Endothelial cell of umbilical vein (primary cell): ENCODE measurements at regions not wholly inside any gene's neighbourhood (a gene's known extent, or its start where the extent isn't known, plus 50 kb on each side); places are given as distances from the start of the nearest gene placed in this dataset.

ENCODE experiments used
- BruUV-seq: library from RNA; stranded (reverse); fragments of 400-500 nt; replicated peaks from 2 replicates; lab custom pipeline; 2021; lab: Mats Ljungman, UMichigan
- CTCF ChIA-PET: fragments of 300-600, 350-600 bp; sonication (Branson Sonifier 250); formaldehyde crosslinking; loops from one replicate; lab custom pipeline; 2021; ENCODE audit warnings: antibody characterized with exemption, inconsistent platforms; lab: Charles Lee
- POLR2A ChIA-PET: fragments of 300-600, 350-600 bp; sonication (Branson Sonifier 250); formaldehyde crosslinking; loops from one replicate; lab custom pipeline; 2021; ENCODE audit warnings: antibody characterized with exemption, inconsistent platforms; lab: Charles Lee
- DNase-seq: peaks from one replicate; pipeline ENCODE4 v3.0.0-alpha.2; 2011; ENCODE audit warnings: low read depth, low spot score
- FAIRE-seq: peaks from 2 replicates; lab custom pipeline; 2011; peaks lifted over from hg19 to GRCh38; lab: Jason Lieb, UNC
- H2AFZ ChIP-seq: 2 replicates; pipeline ENCODE4 v1.6.0; 2012; ENCODE audit warnings: low read depth, low read length, control low read depth, inconsistent platforms
- H3K27ac ChIP-seq: 2 replicates; pipeline ENCODE4 v1.5.1; 2011; ENCODE audit warnings: low read depth, mild to moderate bottlenecking, control low read depth, low read length, moderate library complexity; ENCODE audit not compliant: insufficient read depth
- H3K27me3 ChIP-seq, 2 experiments: 2 replicates each; pipeline versions ENCODE4 v1.6.0 to v1.6.1; 2011; ENCODE audit warnings: low read length in 2 of 2, mixed read lengths in 1 of 2; ENCODE audit not compliant: control insufficient read depth in 2 of 2, insufficient read depth in 2 of 2
- H3K36me3 ChIP-seq, 2 experiments: 2 replicates in 1 of 2; 3 replicates in 1 of 2; pipeline ENCODE4 v1.5.1; 2011; ENCODE audit warnings: low read length in 2 of 2, mild to moderate bottlenecking in 1 of 2, moderate library complexity in 1 of 2; ENCODE audit not compliant: control insufficient read depth in 2 of 2, insufficient read depth in 2 of 2; ENCODE audit errors: extremely low read depth in 1 of 2
- H3K4me1 ChIP-seq: 3 replicates; pipeline ENCODE4 v1.5.1; 2011; ENCODE audit warnings: mild to moderate bottlenecking, low read length; ENCODE audit not compliant: control insufficient read depth, insufficient read depth; ENCODE audit errors: extremely low read depth
- H3K4me2 ChIP-seq: 2 replicates; pipeline ENCODE4 v1.6.1; 2011; ENCODE audit warnings: low read length, control low read depth, mixed read lengths; ENCODE audit not compliant: insufficient read depth
- H3K4me3 ChIP-seq, 3 experiments: fragments of 200-600 bp in 1 of 3; sonication (generic), shearing (Covaris generic) in 1 of 3; replicated peaks in 1 of 3; 2 replicates each; pipeline ENCODE4 v1.5.1; 2011 to 2016; ENCODE audit warnings: control low read depth in 3 of 3, low read length in 3 of 3, mild to moderate bottlenecking in 2 of 3, inconsistent platforms in 1 of 3, low read depth in 1 of 3, moderate library complexity in 1 of 3; ENCODE audit not compliant: insufficient read depth in 1 of 3
- H3K79me2 ChIP-seq: 2 replicates; pipeline ENCODE4 v1.6.0; 2012; ENCODE audit warnings: low read length, inconsistent platforms; ENCODE audit not compliant: control insufficient read depth, insufficient read depth
- H3K9ac ChIP-seq: replicated peaks from 2 replicates; pipeline ENCODE3; 2011; ENCODE audit warnings: low read length, control low read depth; ENCODE audit not compliant: insufficient read depth; ENCODE audit errors: extremely low read depth
- H3K9me1 ChIP-seq: replicated peaks from 3 replicates; pipeline ENCODE4 v1.6.0; 2011; ENCODE audit warnings: mild to moderate bottlenecking, low read length; ENCODE audit not compliant: control insufficient read depth, insufficient read depth; ENCODE audit errors: extremely low read depth
- H3K9me3 ChIP-seq: replicated peaks from 2 replicates; pipeline ENCODE4 v1.5.1; 2012; ENCODE audit warnings: low read length, inconsistent platforms; ENCODE audit not compliant: control insufficient read depth, insufficient read depth
- H4K20me1 ChIP-seq: replicated peaks from 2 replicates; pipeline ENCODE3; 2011; ENCODE audit warnings: mild to moderate bottlenecking, low read length; ENCODE audit not compliant: control insufficient read depth, insufficient read depth; ENCODE audit errors: extremely low read depth
- EZH2 ChIP-seq: IDR thresholded peaks from 2 replicates; pipeline ENCODE4 v1.6.1; 2012; ENCODE audit warnings: borderline replicate concordance, low read depth, mild to moderate bottlenecking, moderate library complexity, low read length, inconsistent platforms; ENCODE audit not compliant: severe bottlenecking
- FOS ChIP-seq: IDR thresholded peaks from 2 replicates; pipeline ENCODE4 v1.6.1; 2011; ENCODE audit warnings: mild to moderate bottlenecking, low read length, moderate library complexity, borderline replicate concordance; ENCODE audit not compliant: insufficient read depth
- GATA2 ChIP-seq: IDR thresholded peaks from 2 replicates; pipeline ENCODE4 v1.7.0; 2011; ENCODE audit warnings: low read depth, mild to moderate bottlenecking, moderate library complexity, mixed read lengths, low read length; ENCODE audit not compliant: insufficient read length, insufficient read depth
- JUN ChIP-seq: IDR thresholded peaks from 2 replicates; pipeline ENCODE4 v1.6.1; 2011; ENCODE audit warnings: borderline replicate concordance, low read depth; ENCODE audit not compliant: insufficient read length, insufficient read depth
- MYC ChIP-seq: IDR thresholded peaks from one replicate; pipeline ENCODE4 v1.6.1; 2011; ENCODE audit warnings: mild to moderate bottlenecking, low read depth, low read length
- POLR2A ChIP-seq: IDR thresholded peaks from 2 replicates; pipeline ENCODE4 v1.6.1; 2012; ENCODE audit warnings: low read depth, mild to moderate bottlenecking, control low read depth, low read length
- POLR2AphosphoS5 ChIP-seq: IDR thresholded peaks from 2 replicates; pipeline ENCODE4 v1.6.1; 2012; ENCODE audit warnings: low read depth, mild to moderate bottlenecking, control low read depth, low read length, moderate library complexity; ENCODE audit not compliant: insufficient read depth
- dilution Hi-C: fragments of 300-500 bp; cut with MboI; formaldehyde crosslinking; loops from one replicate; pipeline ENCODE4 v1.15.0; 2019; ENCODE audit warnings: low sequenced_read_pairs; ENCODE audit not compliant: extremely low pct_ligation_motif_present
- intact Hi-C: fragments of 100-400 bp; cut with micrococcal nuclease; formaldehyde crosslinking; loops from one replicate; pipeline ENCODE4 v1.10.0; 2022
- TF ChIP-seq, protein P1 (sequence below): IDR thresholded peaks from 2 replicates; pipeline ENCODE4 v1.6.1; 2011; ENCODE audit not compliant: insufficient read depth, insufficient read length
- TF ChIP-seq, protein P2 (sequence below), 2 donors: IDR thresholded peaks; 1 replicate in 1 of 2; 2 replicates in 1 of 2; pipeline ENCODE4 v1.5.1; 2011; ENCODE audit warnings: low read length in 2 of 2, mild to moderate bottlenecking in 2 of 2, moderate library complexity in 2 of 2, control low read depth in 1 of 2, inconsistent platforms in 1 of 2, low read depth in 1 of 2; ENCODE audit not compliant: insufficient read depth in 1 of 2; ENCODE audit errors: extremely low read depth in 1 of 2

- Histone ChIP-seq H3K4me2 (no peak overlapping the region), H2AFZ (no peak overlapping the region), H3K4me3 (no peak overlapping the region), H4K20me1 (no peaks in the 10 kb centered on the region), H3K36me3 (no peaks in the 10 kb centered on the region), H3K9me3 (no peaks in the 10 kb centered on the region), H3K27me3 (peaks cover 0 to 11% of the 10 kb centered on the region in 2 experiments), H3K9ac (no peak overlapping the region), H3K4me1 (no peaks in the 10 kb centered on the region), H3K9me1 (no peaks in the 10 kb centered on the region), H3K79me2 (no peaks in the 10 kb centered on the region), H3K27ac (no peak overlapping the region)
- BruUV-seq = no TSS peak
- no peak for FAIRE-seq
- no peak for DNase-seq
- TF ChIP-seq, protein P1, sequence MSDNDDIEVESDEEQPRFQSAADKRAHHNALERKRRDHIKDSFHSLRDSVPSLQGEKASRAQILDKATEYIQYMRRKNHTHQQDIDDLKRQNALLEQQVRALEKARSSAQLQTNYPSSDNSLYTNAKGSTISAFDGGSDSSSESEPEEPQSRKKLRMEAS = no peak
- TF ChIP-seq, protein P2, sequence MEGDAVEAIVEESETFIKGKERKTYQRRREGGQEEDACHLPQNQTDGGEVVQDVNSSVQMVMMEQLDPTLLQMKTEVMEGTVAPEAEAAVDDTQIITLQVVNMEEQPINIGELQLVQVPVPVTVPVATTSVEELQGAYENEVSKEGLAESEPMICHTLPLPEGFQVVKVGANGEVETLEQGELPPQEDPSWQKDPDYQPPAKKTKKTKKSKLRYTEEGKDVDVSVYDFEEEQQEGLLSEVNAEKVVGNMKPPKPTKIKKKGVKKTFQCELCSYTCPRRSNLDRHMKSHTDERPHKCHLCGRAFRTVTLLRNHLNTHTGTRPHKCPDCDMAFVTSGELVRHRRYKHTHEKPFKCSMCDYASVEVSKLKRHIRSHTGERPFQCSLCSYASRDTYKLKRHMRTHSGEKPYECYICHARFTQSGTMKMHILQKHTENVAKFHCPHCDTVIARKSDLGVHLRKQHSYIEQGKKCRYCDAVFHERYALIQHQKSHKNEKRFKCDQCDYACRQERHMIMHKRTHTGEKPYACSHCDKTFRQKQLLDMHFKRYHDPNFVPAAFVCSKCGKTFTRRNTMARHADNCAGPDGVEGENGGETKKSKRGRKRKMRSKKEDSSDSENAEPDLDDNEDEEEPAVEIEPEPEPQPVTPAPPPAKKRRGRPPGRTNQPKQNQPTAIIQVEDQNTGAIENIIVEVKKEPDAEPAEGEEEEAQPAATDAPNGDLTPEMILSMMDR (IDR thresholded peaks at IDR 0.05; ENCODE audit: extremely low read depth in 1 of 2, insufficient read depth in 1 of 2, low read depth in 1 of 2, low read length in 2 of 2) = no peak
- no peak for TF ChIP-seq POLR2A
- intact Hi-C loops = no loop called here
- POLR2A ChIA-PET = no interaction called here
- CTCF ChIA-PET = interaction anchor here (1.2 to 1.7 kb wide), 4 partner anchors 8 to 656 kb away, joined by 3 to 4 read pairs (median 4); no protein-coding TSS in a partner anchor
- dilution Hi-C loops = no loop called here
Observed at GRCh38 chr13:37925878-37926473, 56.4 kb upstream of the TRPC4 start.

DNA sequence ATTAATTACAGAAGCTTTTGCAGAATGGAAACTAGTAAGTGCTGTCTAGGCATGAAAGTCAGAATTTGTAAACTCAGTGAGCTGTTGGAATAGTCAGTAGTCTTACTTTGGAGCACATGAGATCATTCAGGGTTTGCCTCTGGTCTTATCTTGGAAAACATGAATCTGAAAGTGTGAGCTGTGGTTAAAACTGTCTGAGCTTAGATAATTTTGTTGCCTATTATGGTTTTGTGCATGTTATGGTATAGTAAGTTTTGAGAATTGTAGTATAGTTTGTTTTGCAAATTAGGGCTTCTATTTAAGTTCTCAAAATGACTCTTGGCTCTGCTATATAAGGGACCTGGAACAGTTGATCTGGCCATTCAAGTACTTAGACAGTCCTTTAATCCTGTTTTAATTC lies 53.7 kb upstream of the TRPC4 start:
- Histone ChIP-seq H3K4me1 (no peaks in the 10 kb centered on the region), H3K36me3 (no peaks in the 10 kb centered on the region), H3K79me2 (no peaks in the 10 kb centered on the region), H4K20me1 (no peaks in the 10 kb centered on the region), H3K27ac (no peak overlapping the region), H3K9ac (no peak overlapping the region), H3K4me2 (no peak overlapping the region), H2AFZ (no peak overlapping the region), H3K9me1 (no peaks in the 10 kb centered on the region), H3K27me3 (no peaks in the 10 kb centered on the region), H3K9me3 (no peaks in the 10 kb centered on the region), H3K4me3 (no peak overlapping the region)
- dilution Hi-C loops = no loop called here
- TF ChIP-seq, protein P1 = no peak
- no peak for TF ChIP-seq JUN
- TF ChIP-seq POLR2AphosphoS5 = no peak
- no peak for TF ChIP-seq POLR2A
- TF ChIP-seq EZH2 = no peak
- no peak for TF ChIP-seq FOS
- TF ChIP-seq, protein P2 (IDR thresholded peaks at IDR 0.05; ENCODE audit: extremely low read depth in 1 of 2, insufficient read depth in 1 of 2, low read depth in 1 of 2, low read length in 2 of 2) = no peak
- TF ChIP-seq MYC = no peak
- no peak for TF ChIP-seq GATA2
- POLR2A ChIA-PET = interaction anchor here (0.5 kb wide), 1 partner anchor 149 kb away, joined by 4 read pairs; no protein-coding TSS in a partner anchor
- CTCF ChIA-PET = interaction anchor here (0.6 kb wide), 1 partner anchor 11 kb away, joined by 4 read pairs; no protein-coding TSS in a partner anchor
- intact Hi-C loops = no loop called here
- FAIRE-seq = no peak
- DNase-seq = no peak
- no TSS peak for BruUV-seq
